Natural killer cell (primary cell): ENCODE measurements at regions not wholly inside any gene's neighbourhood (a gene's known extent, or its start where the extent isn't known, plus 50 kb on each side); places are given as distances from the start of the nearest gene placed in this dataset.

Experiments used
- ATAC-seq, 3 donors: fragments of 150-1000 bp in 2 of 3; fragments of 200-7000 bp in 1 of 3; cut with Tn5 transposase; 1 replicate in 1 of 3; 2 replicates in 2 of 3; pipeline ENCODE4 v1.10.0; 2021; ENCODE audit warnings: mild to moderate bottlenecking in 2 of 3, moderate library complexity in 2 of 3
- DNase-seq, 2 donors: peaks; one replicate each; pipeline versions ENCODE4 v3.0.0 to v3.0.0-alpha.2; 2013 to 2021; ENCODE audit warnings: mixed read lengths in 1 of 2
- H3K27ac ChIP-seq: one replicate; pipeline ENCODE4 v1.5.1; 2013; ENCODE audit warnings: mild to moderate bottlenecking, low read length
- H3K27me3 ChIP-seq: one replicate; pipeline ENCODE4 v1.6.1; 2013; ENCODE audit warnings: low read length; ENCODE audit not compliant: control insufficient read depth, insufficient read depth
- H3K36me3 ChIP-seq: one replicate; pipeline ENCODE4 v1.6.1; 2013; ENCODE audit warnings: low read length; ENCODE audit not compliant: control insufficient read depth, insufficient read depth
- H3K4me1 ChIP-seq: one replicate; pipeline ENCODE4 v1.6.1; 2013; ENCODE audit warnings: low read length; ENCODE audit not compliant: control insufficient read depth, insufficient read depth
- H3K4me3 ChIP-seq: one replicate; pipeline ENCODE4 v1.5.1; 2013; ENCODE audit warnings: low read length
- H3K9me3 ChIP-seq: one replicate; pipeline ENCODE4 v1.6.1; 2013; ENCODE audit warnings: low read length; ENCODE audit not compliant: control insufficient read depth, insufficient read depth
- H3K27ac Mint-ChIP-seq, 2 donors: one replicate each; pipeline ENCODE4 v1.8.0; 2022; ENCODE audit warnings: mild to moderate bottlenecking in 2 of 2, mixed read lengths in 2 of 2, moderate library complexity in 1 of 2
- H3K27me3 Mint-ChIP-seq, 2 donors: one replicate each; pipeline ENCODE4 v1.8.0; 2022; ENCODE audit warnings: low read depth in 2 of 2, mixed read lengths in 2 of 2
- H3K36me3 Mint-ChIP-seq: one replicate; pipeline ENCODE4 v1.8.0; 2022; ENCODE audit warnings: mixed read lengths
- H3K4me1 Mint-ChIP-seq, 2 donors: one replicate each; pipeline ENCODE4 v1.8.0; 2022; ENCODE audit warnings: mixed read lengths in 2 of 2
- H3K4me3 Mint-ChIP-seq: one replicate; pipeline ENCODE4 v1.8.0; 2022; ENCODE audit warnings: mild to moderate bottlenecking, moderate library complexity, mixed read lengths
- H3K9me3 Mint-ChIP-seq, 2 donors: one replicate each; pipeline ENCODE4 v1.8.0; 2022; ENCODE audit warnings: mixed read lengths in 2 of 2
- CTCF ChIP-seq: fragments of 200-600 bp; IDR thresholded peaks from one replicate; pipeline ENCODE4 v1.8.0; 2022; ENCODE audit warnings: antibody characterized with exemption
- WGBS: methylation state at CpG from one replicate; pipeline ENCODE4 v1.1.7; 2013; ENCODE audit warnings: missing lambda C conversion rate; ENCODE audit not compliant: insufficient coverage; 5-methylcytosine and 5-hydroxymethylcytosine counted together
- intact Hi-C: fragments of 100-400 bp; cut with micrococcal nuclease; formaldehyde crosslinking; loops from one replicate; pipeline ENCODE4 v1.14.2; 2022

GRCh38 chr2:219707496-219708285 lies 80.3 kb downstream of the SLC4A3 start:
- H3K27ac Mint-ChIP-seq = no peak overlapping the region
- Histone ChIP-seq H3K36me3 (no peaks in the 10 kb centered on the region), H3K4me1 (no peaks in the 10 kb centered on the region), H3K27ac (no peak overlapping the region), H3K9me3 (no peaks in the 10 kb centered on the region), H3K4me3 (no peak overlapping the region), H3K27me3 (no peaks in the 10 kb centered on the region)
- 83% methylated on average over 4 of the region's 4 CpGs for WGBS
- no peak for TF ChIP-seq CTCF
- no peak for ATAC-seq
- no peaks in the 10 kb centered on the region for H3K36me3 Mint-ChIP-seq
- H3K27me3 Mint-ChIP-seq = peaks cover 8 to 12% of the 10 kb centered on the region in 2 donors
- no peak overlapping the region for H3K4me3 Mint-ChIP-seq
- H3K9me3 Mint-ChIP-seq = peaks cover 3 to 4% of the 10 kb centered on the region in 2 donors
- intact Hi-C loops = no loop called here
- no peak for DNase-seq
- no peaks in the 10 kb centered on the region for H3K4me1 Mint-ChIP-seq

DNA sequence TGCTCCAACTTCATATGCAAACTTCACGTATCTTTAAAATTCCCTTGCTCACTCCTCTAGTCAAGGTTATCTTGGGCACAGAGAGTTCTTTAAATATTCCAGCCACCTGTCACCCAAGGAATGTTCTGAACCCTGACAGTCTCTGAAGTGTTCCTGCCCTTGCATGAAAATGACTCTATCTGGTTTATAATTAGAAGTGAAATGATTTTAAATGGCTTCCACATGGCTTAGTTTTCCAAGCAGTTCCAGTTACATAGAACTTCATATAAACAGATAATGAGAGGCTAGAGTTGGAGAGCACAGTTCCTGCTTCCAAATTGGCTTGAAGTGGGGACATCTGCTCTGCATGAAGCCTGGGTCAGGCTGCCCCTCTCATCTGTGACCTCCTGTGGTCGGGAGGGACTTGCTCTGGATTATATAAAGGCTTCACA lies 81.9 kb downstream of the SLC4A3 start:
- H3K4me3 ChIP-seq = no peak overlapping the region
- H3K9me3 ChIP-seq = no peaks in the 10 kb centered on the region
- no peak for TF ChIP-seq CTCF
- H3K36me3 Mint-ChIP-seq = no peaks in the 10 kb centered on the region
- no peak overlapping the region for H3K27ac Mint-ChIP-seq
- intact Hi-C loops = no loop called here
- no peak for ATAC-seq
- 94% methylated on average over 1 of the region's 2 CpGs for whole genome bisulfite sequencing
- peaks cover 0 to 16% of the 10 kb centered on the region in 2 donors for H3K27me3 Mint-ChIP-seq
- H3K4me3 Mint-ChIP-seq = no peak overlapping the region
- H3K36me3 ChIP-seq = no peaks in the 10 kb centered on the region
- H3K4me1 ChIP-seq = no peaks in the 10 kb centered on the region
- H3K27me3 ChIP-seq = no peaks in the 10 kb centered on the region
- H3K9me3 Mint-ChIP-seq = peaks cover 6% of the 10 kb centered on the region in 2 donors
- H3K4me1 Mint-ChIP-seq = no peaks in the 10 kb centered on the region
- H3K27ac ChIP-seq = no peak overlapping the region
- no peak for DNase-seq

- ATAC-seq (no peak), DNase-seq (peak in 1 of 2 donors; percentile 19)
- Mint-ChIP-seq H3K27me3 (peaks cover 0 to 18% of the 10 kb centered on the region in 2 donors), H3K27ac (no peak overlapping the region), H3K9me3 (peaks cover 6% of the 10 kb centered on the region in 2 donors), H3K4me1 (no peaks in the 10 kb centered on the region), H3K36me3 (no peaks in the 10 kb centered on the region), H3K4me3 (no peak overlapping the region)
- no peaks in the 10 kb centered on the region for H3K27me3 ChIP-seq
- intact Hi-C loops = no loop called here
- no peaks in the 10 kb centered on the region for H3K9me3 ChIP-seq
- no peaks in the 10 kb centered on the region for H3K36me3 ChIP-seq
- H3K4me3 ChIP-seq = no peak overlapping the region
- WGBS = 78% methylated on average over 1 of the region's 1 CpG
- H3K27ac ChIP-seq = no peak overlapping the region
- H3K4me1 ChIP-seq = no peaks in the 10 kb centered on the region
- TF ChIP-seq CTCF = no peak
Observed at GRCh38 chr2:219713110-219713509, 85.7 kb downstream of the SLC4A3 start.
